GM21367 (cell line): ENCODE measurements at regions not wholly inside any gene's neighbourhood (a gene's known extent, or its start where the extent isn't known, plus 50 kb on each side); places are given as distances from the start of the nearest gene placed in this dataset.
"Not testable (repeated sequence)": the region's sequence is repeated elsewhere in the genome, so short reads cannot be mapped to it uniquely, and the experiment has no call there.

Source experiments
- ATAC-seq: cut with Tn5 transposase; IDR thresholded peaks from one replicate; pipeline ENCODE4 v1.9.1; 2021; ENCODE audit not compliant: unreplicated experiment

- ATAC-seq: no peak
Observed at GRCh38 chr21:15199414-15200383, 134.9 kb upstream of the NRIP1 start.

- no peak for ATAC-seq
Observed at GRCh38 chr21:15203740-15204139, 138.9 kb upstream of the NRIP1 start.

- no peak for ATAC-seq
Observed at GRCh38 chr21:15204140-15204969, 139.6 kb upstream of the NRIP1 start.

GRCh38 chr21:15204970-15205286 lies 140.1 kb upstream of the NRIP1 start:
- no peak for ATAC-seq

- ATAC-seq: peak; percentile 91
Observed at GRCh38 chr21:15206514-15206913, 141.7 kb upstream of the NRIP1 start.

GRCh38 chr21:15207231-15207630 lies 142.4 kb upstream of the NRIP1 start:
- ATAC-seq: no peak

- ATAC-seq: no peak
Observed at GRCh38 chr21:15207635-15208370, 143.0 kb upstream of the NRIP1 start.

- no peak for ATAC-seq
Observed at GRCh38 chr21:15208786-15209185, 144.0 kb upstream of the NRIP1 start.

GRCh38 chr21:15209224-15209623 lies 144.4 kb upstream of the NRIP1 start:
- no peak for ATAC-seq

GRCh38 chr21:15210235-15210678 lies 145.5 kb upstream of the NRIP1 start:
- no peak for ATAC-seq

GRCh38 chr21:15211491-15212133 lies 146.8 kb upstream of the NRIP1 start:
- no peak for ATAC-seq

- no peak for ATAC-seq
Observed at GRCh38 chr21:15212206-15212605, 147.4 kb upstream of the NRIP1 start.

GRCh38 chr21:15218476-15218875 lies 153.7 kb upstream of the NRIP1 start:
- ATAC-seq: not testable (repeated sequence)

- ATAC-seq: no peak
Observed at GRCh38 chr21:15219039-15219438, 154.2 kb upstream of the NRIP1 start.

GRCh38 chr21:15219894-15220293 lies 155.1 kb upstream of the NRIP1 start:
- no peak for ATAC-seq

- no peak for ATAC-seq
Observed at GRCh38 chr21:15221799-15222386, 157.1 kb upstream of the NRIP1 start.

- no peak for ATAC-seq
Observed at GRCh38 chr21:15222707-15223106, 157.9 kb upstream of the NRIP1 start.

- ATAC-seq: no peak
Observed at GRCh38 chr21:15224346-15225086, 159.7 kb upstream of the NRIP1 start.

- no peak for ATAC-seq
Observed at GRCh38 chr21:15227919-15228318, 163.1 kb upstream of the NRIP1 start.

- ATAC-seq: no peak
Observed at GRCh38 chr21:15229390-15229789, 164.6 kb upstream of the NRIP1 start.
